RPMI7951 (cell line): ENCODE measurements at regions not wholly inside any gene's neighbourhood (a gene's known extent, or its start where the extent isn't known, plus 50 kb on each side); places are given as distances from the start of the nearest gene placed in this dataset.
A peak's percentile ranks its signal among the peaks of the same experiment; 100 is the strongest.

Experiments used
- DNase-seq: peaks from one replicate; pipeline ENCODE4 v3.0.0-alpha.2; 2012; ENCODE audit warnings: low read depth

DNA sequence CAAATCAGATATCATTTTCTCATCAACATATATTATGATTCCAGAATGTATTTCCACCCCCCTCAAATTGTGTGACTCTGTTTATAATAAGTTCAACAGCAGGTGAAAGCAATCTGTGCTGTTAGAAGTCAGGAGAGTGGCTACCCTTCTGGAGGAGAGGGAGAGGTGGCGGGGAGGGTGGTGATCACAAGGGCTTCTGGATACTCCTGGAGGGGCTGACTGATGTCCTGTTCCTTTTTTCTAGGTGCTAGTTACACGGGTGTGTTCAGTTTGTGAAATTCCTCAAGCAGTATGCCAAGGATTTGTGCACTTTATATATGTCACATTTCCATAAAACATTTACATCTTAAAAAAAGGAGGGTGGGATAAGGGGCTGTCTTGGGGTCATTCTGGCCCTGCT lies 119.1 kb downstream of the IRF8 start:
- DNase-seq = no peak

DNA sequence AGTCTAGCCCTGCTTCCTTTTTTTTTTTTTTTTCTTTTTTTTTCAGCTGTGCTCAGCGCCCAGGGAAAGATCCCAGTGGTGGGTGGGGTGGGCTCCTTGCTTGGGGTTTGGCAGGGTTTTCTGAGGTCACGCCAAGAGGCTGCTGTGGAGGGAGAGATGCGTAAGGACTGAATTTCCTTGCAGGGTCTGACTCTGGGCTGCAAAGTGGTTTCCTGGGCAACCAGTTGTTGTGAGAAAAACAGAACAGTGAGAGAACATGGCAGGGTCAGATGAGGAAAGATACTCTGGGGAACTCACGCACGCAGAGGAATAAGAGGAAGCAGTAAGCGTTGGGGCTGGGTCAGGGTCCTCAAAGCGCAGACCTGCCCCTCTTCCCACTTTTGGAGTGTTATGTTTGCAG lies 119.5 kb downstream of the IRF8 start:
- peak; percentile 45 for DNase-seq

- no peak for DNase-seq
Observed at GRCh38 chr16:86018941-86019340, 120.0 kb downstream of the IRF8 start.

DNA sequence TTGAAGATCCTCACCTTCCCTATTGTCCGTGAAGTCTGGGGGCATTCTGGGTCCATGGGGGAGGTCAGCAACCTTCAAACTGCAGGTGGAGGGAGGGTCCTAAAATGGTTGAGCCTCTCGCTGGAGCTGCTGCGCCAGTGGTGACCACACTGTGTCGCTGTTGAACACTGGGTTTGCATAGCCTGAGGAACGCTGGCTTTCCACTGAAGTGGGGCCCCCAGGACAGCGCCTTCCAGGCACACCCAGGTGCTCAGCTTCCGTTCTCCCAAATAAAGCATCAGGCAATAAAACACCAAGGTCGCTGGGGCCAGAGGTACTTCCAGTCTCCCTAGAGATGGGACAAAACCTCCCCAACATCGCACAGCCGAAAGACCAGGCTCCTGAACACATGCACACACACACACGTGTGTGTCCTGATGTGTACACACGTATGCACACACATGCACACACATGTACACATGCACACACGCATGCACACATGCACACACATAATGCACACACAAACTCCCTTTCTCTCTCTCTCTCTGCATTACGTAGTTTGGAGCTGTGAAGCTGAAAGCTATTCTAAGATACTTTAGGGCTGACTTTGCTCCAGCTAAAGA lies 120.6 kb downstream of the IRF8 start:
- DNase-seq = no peak

- no peak for DNase-seq
Observed at GRCh38 chr16:86020971-86021370, 122.0 kb downstream of the IRF8 start.

DNA sequence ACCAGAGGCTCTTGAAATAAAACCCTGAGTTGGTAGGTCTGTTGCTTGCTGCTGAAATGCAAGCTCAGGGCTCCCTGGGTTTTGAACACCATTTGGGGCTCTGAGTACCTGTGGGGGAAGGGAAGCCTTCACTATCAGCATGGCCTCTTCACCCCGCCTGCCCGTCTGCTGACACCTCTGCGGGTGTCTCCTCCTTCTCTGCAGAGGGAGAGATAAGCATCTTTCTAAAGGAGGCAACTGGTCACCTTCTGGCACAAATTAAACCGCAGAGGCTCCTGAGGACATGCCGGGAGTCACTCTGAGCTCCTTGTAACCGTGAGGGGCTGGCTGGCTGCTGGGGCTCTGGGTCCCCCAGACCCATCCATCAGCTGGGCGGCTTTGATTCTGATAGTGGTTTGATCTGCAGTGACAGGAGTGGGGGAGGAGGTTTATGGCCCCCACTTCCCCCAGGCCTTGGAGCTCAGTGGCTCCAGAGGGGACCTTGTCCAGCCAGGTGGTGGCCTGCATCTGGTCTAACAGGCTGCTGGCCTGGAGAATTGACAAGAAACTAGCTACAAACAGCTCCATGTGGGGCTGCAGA lies 123.5 kb downstream of the IRF8 start:
- no peak for DNase-seq

DNA sequence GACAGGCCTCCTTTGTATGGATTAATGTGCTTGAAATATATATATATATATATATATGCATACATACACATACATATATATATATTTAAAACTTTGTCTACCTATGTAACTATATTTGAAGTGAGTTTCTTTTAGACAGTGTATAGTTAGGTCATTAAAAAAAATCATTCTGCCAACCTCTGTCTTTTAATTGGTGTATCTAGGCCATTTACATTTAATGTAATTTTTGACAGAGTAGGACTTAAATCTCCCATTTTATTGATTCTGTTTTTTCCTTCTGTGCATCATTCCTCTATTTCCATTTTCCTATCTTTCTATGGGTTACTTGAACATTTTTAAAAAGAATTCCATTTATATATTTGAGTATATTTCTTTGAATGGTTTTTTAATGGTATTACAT lies 125.2 kb downstream of the IRF8 start:
- DNase-seq = no peak

GRCh38 chr16:86025706-86026105 lies 126.7 kb downstream of the IRF8 start:
- no peak for DNase-seq

GRCh38 chr16:86026171-86026910 lies 127.4 kb downstream of the IRF8 start:
- no peak for DNase-seq

GRCh38 chr16:86026916-86027315 lies 128.0 kb downstream of the IRF8 start:
- DNase-seq = no peak

GRCh38 chr16:86027373-86028126 lies 128.6 kb downstream of the IRF8 start:
- DNase-seq = no peak

DNA sequence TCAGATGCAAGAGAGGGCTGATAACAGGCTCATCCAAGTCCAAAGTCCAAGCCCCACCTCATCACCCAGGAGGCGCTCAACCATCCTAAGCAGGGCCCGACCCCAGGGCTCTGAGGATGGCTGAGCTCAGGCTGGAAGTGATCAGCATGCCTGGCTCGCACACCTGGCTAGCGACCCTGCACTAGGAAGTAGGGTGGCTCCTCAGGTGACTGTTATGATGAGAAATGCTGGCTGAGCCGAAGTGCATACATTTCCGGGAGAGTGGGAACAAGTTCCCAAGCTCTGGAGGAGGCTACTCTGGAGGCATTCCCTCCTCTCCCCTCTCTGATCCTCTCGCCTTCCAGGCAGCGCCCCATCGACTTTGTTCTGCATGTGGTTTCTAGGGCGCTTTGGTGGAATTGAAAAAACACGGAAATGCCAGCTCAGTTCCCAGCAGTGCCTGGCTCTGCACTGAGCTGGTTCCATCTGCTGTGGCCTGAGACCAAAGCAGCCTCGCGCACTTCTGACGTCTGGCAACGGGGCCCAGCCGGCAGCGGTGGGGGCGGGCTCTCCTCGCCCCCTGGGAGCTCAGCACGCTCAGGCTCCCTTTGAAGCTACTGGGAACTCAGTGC lies 130.3 kb downstream of the IRF8 start:
- no peak for DNase-seq

DNA sequence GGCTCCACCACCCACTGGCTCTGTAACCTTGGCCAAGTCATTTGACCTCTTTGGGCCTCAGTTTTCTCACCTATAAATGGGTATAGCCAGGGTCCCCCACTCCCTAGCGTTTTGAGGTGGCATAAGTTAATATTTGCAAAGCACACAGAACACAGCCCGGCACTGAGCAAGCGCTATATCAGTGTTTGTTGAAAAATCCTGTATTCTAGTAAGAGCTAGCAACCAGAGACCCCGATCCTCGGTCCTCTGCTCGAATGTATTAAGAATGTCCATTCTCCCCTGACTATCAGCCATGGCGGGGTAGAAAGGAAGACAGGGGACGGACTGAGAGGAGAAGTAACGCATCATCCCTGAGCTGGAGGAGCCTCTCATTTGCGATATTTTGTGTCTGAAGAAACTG lies 131.2 kb downstream of the IRF8 start:
- no peak for DNase-seq

GRCh38 chr16:86031141-86031678 lies 132.2 kb downstream of the IRF8 start:
- no peak for DNase-seq

GRCh38 chr16:86033016-86033474 lies 134.1 kb downstream of the IRF8 start:
- no peak for DNase-seq

- DNase-seq = no peak
Observed at GRCh38 chr16:86033971-86034370, 135.0 kb downstream of the IRF8 start.

GRCh38 chr16:86034421-86034919 lies 135.5 kb downstream of the IRF8 start:
- no peak for DNase-seq

DNA sequence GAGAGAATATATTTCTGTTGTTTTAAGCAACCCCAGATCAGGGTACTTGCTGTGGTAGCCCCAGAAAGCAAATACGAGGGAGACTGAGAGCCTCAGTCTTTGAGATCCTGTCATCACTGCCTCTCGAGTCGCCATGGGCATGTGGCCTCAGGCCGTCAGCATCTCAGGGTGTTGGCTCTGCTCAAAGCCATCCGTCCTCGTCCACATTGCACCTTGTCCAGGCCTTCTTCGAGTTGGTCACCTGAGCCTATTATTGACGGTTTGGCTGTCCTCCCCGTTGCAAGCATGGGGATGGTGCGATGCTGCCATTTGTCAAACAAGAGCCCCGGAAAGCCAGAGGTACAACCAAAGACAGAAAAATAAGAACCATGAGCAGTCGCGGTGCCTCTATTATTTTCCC lies 136.9 kb downstream of the IRF8 start:
- no peak for DNase-seq

DNA sequence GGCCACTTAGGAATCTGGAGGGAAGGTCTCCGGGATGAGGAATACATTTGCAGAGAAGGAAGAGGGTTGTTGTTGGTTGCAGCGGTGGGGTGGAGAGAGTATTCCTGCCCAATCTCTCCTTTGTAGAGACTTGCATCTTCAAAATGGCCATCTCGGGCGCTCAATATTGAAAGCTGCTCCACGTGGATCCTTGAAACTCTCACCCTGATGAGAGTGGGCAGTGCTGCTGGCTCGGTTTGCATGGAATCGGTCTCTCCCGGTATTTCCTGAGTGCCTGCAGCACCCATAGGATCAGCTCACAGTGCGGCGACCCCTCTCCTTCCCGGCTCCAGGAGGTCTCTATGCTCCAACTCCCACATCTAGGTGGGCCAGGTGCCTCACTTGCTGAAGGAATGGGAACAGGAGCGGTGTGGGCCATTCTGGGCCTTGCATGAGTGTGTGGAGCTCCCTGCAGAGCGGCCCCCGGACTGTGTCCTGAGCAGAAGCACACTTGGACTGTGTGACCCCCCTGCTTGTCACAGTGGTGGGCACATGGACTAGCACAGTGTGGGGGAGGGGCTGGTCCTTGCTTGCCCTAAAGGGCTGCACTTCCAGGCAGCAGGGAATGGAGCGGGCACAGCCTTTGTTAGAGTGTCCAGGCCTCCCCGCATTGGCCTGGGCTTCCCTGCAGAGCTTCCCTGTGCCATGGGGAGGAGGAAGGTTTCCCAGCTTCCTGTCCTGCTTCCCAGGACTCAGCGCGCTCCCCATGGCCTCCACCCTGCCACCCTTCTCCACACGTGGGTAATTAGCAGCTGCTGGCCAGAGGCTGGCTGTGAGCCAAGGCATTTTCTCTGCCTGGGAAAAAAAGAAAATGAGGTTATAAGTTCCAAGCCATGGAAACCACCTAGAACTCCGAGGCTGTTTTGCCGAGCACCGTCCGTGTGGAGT lies 139.3 kb downstream of the IRF8 start:
- no peak for DNase-seq

DNA sequence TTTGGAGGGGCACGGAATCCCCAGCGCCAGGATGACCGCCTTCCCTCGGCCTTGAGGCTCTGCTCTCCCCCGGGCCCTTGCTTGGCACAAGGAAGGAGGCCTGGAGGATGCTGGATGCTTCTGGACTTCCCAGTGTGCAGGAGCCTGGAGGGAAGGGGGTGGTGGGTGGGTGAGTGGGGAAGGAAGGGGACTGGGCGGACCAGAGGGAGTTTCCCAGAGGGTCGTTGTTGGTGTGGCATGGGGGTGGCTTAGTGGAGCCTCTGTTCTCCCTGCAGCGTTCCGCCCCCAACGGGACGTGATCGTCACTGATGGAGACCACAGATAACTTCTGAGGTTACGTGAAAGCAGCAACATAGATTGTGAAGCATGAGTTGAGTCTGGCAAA lies 140.0 kb downstream of the IRF8 start:
- DNase-seq = no peak

GRCh38 chr16:86039606-86040005 lies 140.6 kb downstream of the IRF8 start:
- no peak for DNase-seq
